ENCODE measurements at regions not wholly inside any gene's neighbourhood (a gene's known extent, or its start where the extent isn't known, plus 50 kb on each side); places are given as distances from the start of the nearest gene placed in this dataset.

- Histone ChIP-seq H3K9ac (ENCODE audit: low read length) (no peak overlapping the region), H3K27me3 (ENCODE audit: control insufficient read depth, insufficient read depth, low read length) (no peaks in the 10 kb centered on the region), H3K4me3 (ENCODE audit: low read length) (no peak overlapping the region), H3K36me3 (ENCODE audit: control insufficient read depth, low read depth, low read length) (no peaks in the 10 kb centered on the region), H3K9me3 (ENCODE audit: control insufficient read depth, low read depth, low read length) (no peaks in the 10 kb centered on the region), H3K27ac (ENCODE audit: low read length) (no peak overlapping the region), H3K4me1 (ENCODE audit: control insufficient read depth, low read depth, low read length) (no peaks in the 10 kb centered on the region)
Observed at GRCh38 chr2:33835911-33836310, 236.8 kb upstream of the FAM98A start.

GRCh38 chr2:33822964-33823363 lies 223.9 kb upstream of the FAM98A start:
- Histone ChIP-seq H3K9ac (ENCODE audit: low read length) (no peak overlapping the region), H3K4me3 (ENCODE audit: low read length) (no peak overlapping the region), H3K4me1 (ENCODE audit: control insufficient read depth, low read depth, low read length) (no peaks in the 10 kb centered on the region), H3K36me3 (ENCODE audit: control insufficient read depth, low read depth, low read length) (no peaks in the 10 kb centered on the region), H3K9me3 (ENCODE audit: control insufficient read depth, low read depth, low read length) (no peaks in the 10 kb centered on the region), H3K27ac (ENCODE audit: low read length) (no peak overlapping the region), H3K27me3 (ENCODE audit: control insufficient read depth, insufficient read depth, low read length) (no peaks in the 10 kb centered on the region)

- H3K36me3 ChIP-seq (ENCODE audit: control insufficient read depth, low read depth, low read length), result no peaks in the 10 kb centered on the region
- H3K27me3 ChIP-seq (ENCODE audit: control insufficient read depth, insufficient read depth, low read length), result no peaks in the 10 kb centered on the region
- peaks cover 6% of the 10 kb centered on the region for H3K4me1 ChIP-seq (ENCODE audit: control insufficient read depth, low read depth, low read length)
- H3K27ac ChIP-seq (ENCODE audit: low read length), result no peak overlapping the region
- H3K9me3 ChIP-seq (ENCODE audit: control insufficient read depth, low read depth, low read length), result no peaks in the 10 kb centered on the region
- no peak overlapping the region for H3K4me3 ChIP-seq (ENCODE audit: low read length)
- H3K9ac ChIP-seq (ENCODE audit: low read length), result no peak overlapping the region
Observed at GRCh38 chr2:33812707-33813106, 213.6 kb upstream of the FAM98A start.

- no peak overlapping the region for H3K9ac ChIP-seq (ENCODE audit: low read length)
Observed at GRCh38 chr2:33810046-33810835, 211.1 kb upstream of the FAM98A start.

GRCh38 chr2:33806041-33806440 lies 206.9 kb upstream of the FAM98A start:
- Histone ChIP-seq H3K4me1 (ENCODE audit: control insufficient read depth, low read depth, low read length) (peaks cover 3% of the 10 kb centered on the region), H3K27me3 (ENCODE audit: control insufficient read depth, insufficient read depth, low read length) (no peaks in the 10 kb centered on the region), H3K4me3 (ENCODE audit: low read length) (no peak overlapping the region), H3K9me3 (ENCODE audit: control insufficient read depth, low read depth, low read length) (no peaks in the 10 kb centered on the region), H3K36me3 (ENCODE audit: control insufficient read depth, low read depth, low read length) (no peaks in the 10 kb centered on the region), H3K9ac (ENCODE audit: low read length) (no peak overlapping the region), H3K27ac (ENCODE audit: low read length) (no peak overlapping the region)

More at GRCh38 chr2:33810046-33810835, 211.1 kb upstream of the FAM98A start:
- Histone ChIP-seq H3K27me3 (ENCODE audit: control insufficient read depth, insufficient read depth, low read length) (no peaks in the 10 kb centered on the region), H3K4me3 (ENCODE audit: low read length) (no peak overlapping the region), H3K36me3 (ENCODE audit: control insufficient read depth, low read depth, low read length) (no peaks in the 10 kb centered on the region), H3K9me3 (ENCODE audit: control insufficient read depth, low read depth, low read length) (no peaks in the 10 kb centered on the region), H3K27ac (ENCODE audit: low read length) (no peak overlapping the region), H3K4me1 (ENCODE audit: control insufficient read depth, low read depth, low read length) (peaks cover 6% of the 10 kb centered on the region)

GRCh38 chr2:33804155-33804554 lies 205.1 kb upstream of the FAM98A start:
- Histone ChIP-seq H3K4me3 (ENCODE audit: low read length) (no peak overlapping the region), H3K9ac (ENCODE audit: low read length) (no peak overlapping the region), H3K27ac (ENCODE audit: low read length) (no peak overlapping the region), H3K27me3 (ENCODE audit: control insufficient read depth, insufficient read depth, low read length) (no peaks in the 10 kb centered on the region), H3K9me3 (ENCODE audit: control insufficient read depth, low read depth, low read length) (no peaks in the 10 kb centered on the region), H3K4me1 (ENCODE audit: control insufficient read depth, low read depth, low read length) (peaks cover 3% of the 10 kb centered on the region), H3K36me3 (ENCODE audit: control insufficient read depth, low read depth, low read length) (no peaks in the 10 kb centered on the region)

- Histone ChIP-seq H3K27ac (ENCODE audit: low read length) (no peak overlapping the region), H3K9ac (ENCODE audit: low read length) (no peak overlapping the region), H3K4me1 (ENCODE audit: control insufficient read depth, low read depth, low read length) (no peaks in the 10 kb centered on the region), H3K27me3 (ENCODE audit: control insufficient read depth, insufficient read depth, low read length) (no peaks in the 10 kb centered on the region), H3K4me3 (ENCODE audit: low read length) (no peak overlapping the region), H3K36me3 (ENCODE audit: control insufficient read depth, low read depth, low read length) (no peaks in the 10 kb centered on the region), H3K9me3 (ENCODE audit: control insufficient read depth, low read depth, low read length) (no peaks in the 10 kb centered on the region)
Observed at GRCh38 chr2:33796511-33796910, 197.4 kb upstream of the FAM98A start.

GRCh38 chr2:33791625-33792024 lies 192.5 kb upstream of the FAM98A start:
- Histone ChIP-seq H3K4me3 (ENCODE audit: low read length) (no peak overlapping the region), H3K9me3 (ENCODE audit: control insufficient read depth, low read depth, low read length) (no peaks in the 10 kb centered on the region), H3K4me1 (ENCODE audit: control insufficient read depth, low read depth, low read length) (no peaks in the 10 kb centered on the region), H3K36me3 (ENCODE audit: control insufficient read depth, low read depth, low read length) (no peaks in the 10 kb centered on the region), H3K27ac (ENCODE audit: low read length) (no peak overlapping the region), H3K27me3 (ENCODE audit: control insufficient read depth, insufficient read depth, low read length) (no peaks in the 10 kb centered on the region), H3K9ac (ENCODE audit: low read length) (no peak overlapping the region)

GRCh38 chr2:33788044-33788443 lies 188.9 kb upstream of the FAM98A start:
- Histone ChIP-seq H3K4me1 (ENCODE audit: control insufficient read depth, low read depth, low read length) (no peaks in the 10 kb centered on the region), H3K36me3 (ENCODE audit: control insufficient read depth, low read depth, low read length) (no peaks in the 10 kb centered on the region), H3K9me3 (ENCODE audit: control insufficient read depth, low read depth, low read length) (no peaks in the 10 kb centered on the region), H3K27ac (ENCODE audit: low read length) (no peak overlapping the region), H3K27me3 (ENCODE audit: control insufficient read depth, insufficient read depth, low read length) (no peaks in the 10 kb centered on the region), H3K9ac (ENCODE audit: low read length) (no peak overlapping the region), H3K4me3 (ENCODE audit: low read length) (no peak overlapping the region)

- Histone ChIP-seq H3K27ac (ENCODE audit: low read length) (no peak overlapping the region), H3K4me3 (ENCODE audit: low read length) (no peak overlapping the region), H3K36me3 (ENCODE audit: control insufficient read depth, low read depth, low read length) (no peaks in the 10 kb centered on the region), H3K9ac (ENCODE audit: low read length) (no peak overlapping the region), H3K9me3 (ENCODE audit: control insufficient read depth, low read depth, low read length) (no peaks in the 10 kb centered on the region), H3K4me1 (ENCODE audit: control insufficient read depth, low read depth, low read length) (no peaks in the 10 kb centered on the region), H3K27me3 (ENCODE audit: control insufficient read depth, insufficient read depth, low read length) (no peaks in the 10 kb centered on the region)
Observed at GRCh38 chr2:33786881-33787280, 187.8 kb upstream of the FAM98A start.

- no peaks in the 10 kb centered on the region for H3K36me3 ChIP-seq (ENCODE audit: control insufficient read depth, low read depth, low read length)
- no peak overlapping the region for H3K4me3 ChIP-seq (ENCODE audit: low read length)
- H3K27ac ChIP-seq (ENCODE audit: low read length), result no peak overlapping the region
- H3K4me1 ChIP-seq (ENCODE audit: control insufficient read depth, low read depth, low read length), result no peaks in the 10 kb centered on the region
- H3K9ac ChIP-seq (ENCODE audit: low read length), result no peak overlapping the region
- H3K9me3 ChIP-seq (ENCODE audit: control insufficient read depth, low read depth, low read length), result no peaks in the 10 kb centered on the region
- no peaks in the 10 kb centered on the region for H3K27me3 ChIP-seq (ENCODE audit: control insufficient read depth, insufficient read depth, low read length)
Observed at GRCh38 chr2:33785201-33786106, 186.4 kb upstream of the FAM98A start.
